VCaP (cell line): ENCODE measurements at regions not wholly inside any gene's neighbourhood (a gene's known extent, or its start where the extent isn't known, plus 50 kb on each side); places are given as distances from the start of the nearest gene placed in this dataset.

Source experiments
- H3K27ac ChIP-seq: fragments of 450-650 bp; 2 replicates; pipeline ENCODE4 v1.5.1; 2017
- TF ChIP-seq, protein P1 (sequence below): fragments of 450-650 bp; conservative IDR thresholded peaks from 2 replicates; pipeline ENCODE4 v1.5.1; 2017; ENCODE audit warnings: mild to moderate bottlenecking, moderate library complexity

DNA sequence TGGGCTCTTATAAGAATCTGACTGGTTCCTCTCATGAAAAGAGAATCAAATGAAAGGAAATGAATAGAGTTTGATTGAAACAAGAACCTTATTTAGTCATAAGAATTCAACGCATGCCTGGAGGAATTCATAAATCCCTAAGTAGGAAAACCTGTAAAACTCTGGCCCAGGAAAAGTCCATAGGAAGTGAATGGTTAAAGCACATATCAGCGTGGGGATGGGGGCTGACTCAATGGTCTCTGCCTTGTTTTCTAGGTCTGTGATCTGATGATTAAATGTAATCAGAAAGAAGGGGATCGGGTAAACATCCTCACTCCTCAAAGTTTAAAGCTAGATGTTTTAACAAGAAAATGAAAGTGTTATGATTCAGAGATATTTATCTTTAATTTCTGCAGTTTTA is 759.4 kb upstream of the C9orf72 start:
- H3K27ac ChIP-seq, result no peak overlapping the region
- TF ChIP-seq, protein P1, sequence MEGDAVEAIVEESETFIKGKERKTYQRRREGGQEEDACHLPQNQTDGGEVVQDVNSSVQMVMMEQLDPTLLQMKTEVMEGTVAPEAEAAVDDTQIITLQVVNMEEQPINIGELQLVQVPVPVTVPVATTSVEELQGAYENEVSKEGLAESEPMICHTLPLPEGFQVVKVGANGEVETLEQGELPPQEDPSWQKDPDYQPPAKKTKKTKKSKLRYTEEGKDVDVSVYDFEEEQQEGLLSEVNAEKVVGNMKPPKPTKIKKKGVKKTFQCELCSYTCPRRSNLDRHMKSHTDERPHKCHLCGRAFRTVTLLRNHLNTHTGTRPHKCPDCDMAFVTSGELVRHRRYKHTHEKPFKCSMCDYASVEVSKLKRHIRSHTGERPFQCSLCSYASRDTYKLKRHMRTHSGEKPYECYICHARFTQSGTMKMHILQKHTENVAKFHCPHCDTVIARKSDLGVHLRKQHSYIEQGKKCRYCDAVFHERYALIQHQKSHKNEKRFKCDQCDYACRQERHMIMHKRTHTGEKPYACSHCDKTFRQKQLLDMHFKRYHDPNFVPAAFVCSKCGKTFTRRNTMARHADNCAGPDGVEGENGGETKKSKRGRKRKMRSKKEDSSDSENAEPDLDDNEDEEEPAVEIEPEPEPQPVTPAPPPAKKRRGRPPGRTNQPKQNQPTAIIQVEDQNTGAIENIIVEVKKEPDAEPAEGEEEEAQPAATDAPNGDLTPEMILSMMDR, result no peak

DNA sequence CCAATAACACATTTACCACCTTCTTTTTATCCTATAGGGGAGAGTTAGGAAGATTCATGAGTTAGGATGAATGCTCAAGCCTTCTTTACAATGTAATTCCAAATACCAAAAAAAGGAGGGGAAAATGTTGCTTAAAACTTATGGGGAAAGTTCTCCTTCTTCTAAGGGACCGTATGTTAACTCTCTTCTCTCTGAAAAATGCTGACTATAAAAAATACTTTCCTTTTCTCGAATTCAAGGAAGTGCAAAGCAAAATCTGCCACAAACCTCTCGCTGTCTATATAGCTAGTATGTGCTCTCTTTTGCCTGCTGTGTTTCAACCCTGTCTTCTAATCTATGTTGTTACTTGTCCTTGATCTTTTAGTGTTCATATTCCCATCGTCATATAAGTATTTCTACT is 768.6 kb upstream of the C9orf72 start:
- no peak overlapping the region for H3K27ac ChIP-seq
- TF ChIP-seq, protein P1, result no peak

DNA sequence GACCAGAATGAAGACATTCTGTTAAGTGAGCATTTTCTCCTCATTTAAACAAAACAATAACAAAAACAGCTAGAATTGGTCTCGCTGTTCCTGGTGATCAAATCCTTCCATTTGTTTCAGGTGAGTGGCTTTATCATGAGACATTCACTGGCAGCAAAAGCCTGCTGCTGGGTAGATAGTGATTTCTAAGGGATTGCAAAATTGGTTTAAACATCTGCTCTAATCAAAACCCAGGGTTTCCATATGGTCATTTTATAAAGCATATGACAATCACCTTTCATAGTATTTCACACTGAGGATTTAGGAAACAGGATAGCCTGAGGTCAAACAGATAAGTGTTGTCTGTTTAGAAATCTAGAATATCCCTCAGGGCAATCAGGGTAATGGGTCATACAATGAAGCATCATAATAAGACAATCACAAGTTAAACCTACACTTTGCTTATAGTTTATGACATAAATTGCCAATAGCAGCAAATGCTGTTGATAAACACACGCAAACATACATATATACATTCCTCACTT is 769.6 kb upstream of the C9orf72 start:
- TF ChIP-seq, protein P1, result no peak
- no peak overlapping the region for H3K27ac ChIP-seq

DNA sequence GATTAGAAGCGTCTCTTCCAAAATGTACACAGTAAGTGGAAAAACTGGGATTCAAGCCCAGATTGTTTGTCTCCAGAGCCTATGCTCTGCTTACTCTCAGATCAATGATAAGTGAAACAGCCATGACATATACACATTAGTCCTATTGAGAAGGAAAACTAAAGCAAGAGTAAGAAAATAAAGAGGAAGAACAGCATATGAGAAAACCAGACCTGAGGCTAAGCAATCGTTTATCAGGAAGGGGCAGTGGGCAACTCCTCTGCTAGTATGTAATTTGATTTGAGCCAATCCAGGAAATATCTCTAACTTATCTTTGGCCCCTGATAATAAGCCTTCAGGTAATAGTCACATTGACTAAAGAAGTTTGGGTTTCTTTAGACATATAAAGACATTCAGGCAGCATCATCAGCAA is 789.9 kb upstream of the C9orf72 start:
- TF ChIP-seq, protein P1, result no peak
- no peak overlapping the region for H3K27ac ChIP-seq

DNA sequence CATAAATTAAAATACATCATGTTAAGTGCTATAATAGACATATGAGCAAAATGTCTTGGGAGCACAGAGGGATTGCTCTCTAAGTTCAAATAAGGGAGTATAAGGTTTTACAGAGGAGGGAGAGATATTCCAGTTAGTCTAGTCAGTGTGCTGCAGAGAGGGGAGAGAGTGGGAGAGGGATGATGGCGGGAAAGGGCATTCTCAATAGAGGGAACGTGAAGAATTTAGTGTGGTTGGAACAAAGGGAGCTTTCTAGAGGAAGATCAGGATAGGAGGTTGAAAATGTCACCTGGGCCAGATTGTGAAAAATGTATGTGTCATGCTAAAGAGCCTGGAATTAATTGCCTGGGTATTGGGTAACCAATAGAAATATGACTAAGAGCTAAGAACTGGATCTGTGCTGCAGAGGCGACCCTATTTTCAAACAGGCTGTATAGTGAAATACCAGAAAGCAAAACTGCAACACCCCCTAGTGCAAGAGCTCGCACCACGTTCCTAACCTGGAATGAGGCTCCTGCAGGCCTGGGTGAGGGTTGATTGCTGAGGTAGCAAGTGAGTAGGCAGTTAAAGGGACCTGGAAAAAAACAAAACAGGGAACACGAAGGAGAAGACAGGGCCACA is 791.8 kb upstream of the C9orf72 start:
- no peak overlapping the region for H3K27ac ChIP-seq
- TF ChIP-seq, protein P1, result no peak

DNA sequence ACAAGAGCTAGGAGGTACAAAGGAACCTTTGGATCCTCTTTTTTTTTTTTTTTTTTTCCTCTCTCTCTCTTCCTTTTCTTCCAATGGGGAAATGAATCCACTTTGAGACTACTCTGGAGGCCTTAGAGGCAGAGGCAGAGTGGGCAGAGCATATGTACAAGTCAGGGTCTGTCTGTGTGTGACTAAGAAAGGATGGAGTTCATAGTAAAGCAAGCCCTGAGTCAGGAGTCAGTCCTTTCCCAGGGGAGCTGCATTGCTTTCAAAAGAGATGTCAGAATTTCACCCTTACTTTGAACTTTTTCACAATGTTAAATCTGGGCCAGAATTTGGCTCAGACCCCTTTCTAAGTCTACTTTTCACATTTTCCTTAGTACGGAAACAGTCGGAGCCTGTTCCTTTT is 792.4 kb upstream of the C9orf72 start:
- TF ChIP-seq, protein P1, result no peak
- H3K27ac ChIP-seq, result no peak overlapping the region

DNA sequence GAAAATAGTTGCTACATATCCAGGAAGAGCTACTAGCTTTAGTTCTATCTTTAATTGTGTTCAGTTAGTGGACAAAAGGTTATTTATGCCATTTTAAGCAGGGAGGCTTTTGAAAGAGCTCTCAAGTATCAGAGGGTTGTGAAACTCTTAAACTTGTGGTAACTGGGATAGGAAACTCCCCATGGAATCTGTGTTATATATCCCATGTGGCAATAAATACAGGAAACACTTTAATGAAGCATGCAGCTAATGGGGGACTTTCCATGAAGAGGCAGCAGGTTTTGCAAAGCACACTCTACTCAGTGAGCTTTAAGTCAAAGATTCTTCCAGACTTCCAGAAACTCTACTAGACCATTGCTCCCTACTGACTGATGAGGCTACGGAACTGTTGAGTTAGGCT is 805.0 kb upstream of the C9orf72 start:
- no peak overlapping the region for H3K27ac ChIP-seq
- TF ChIP-seq, protein P1, result no peak
